ENCODE measurements at regions not wholly inside any gene's neighbourhood (a gene's known extent, or its start where the extent isn't known, plus 50 kb on each side); places are given as distances from the start of the nearest gene placed in this dataset.

- CTCF ChIA-PET = no interaction called here
- Histone ChIP-seq H3K9me3 (ENCODE audit: control insufficient read depth, insufficient read depth, low read depth, low read length) (no peaks in the 10 kb centered on the region), H3K4me1 (ENCODE audit: control insufficient read depth, insufficient read depth, low read length) (no peaks in the 10 kb centered on the region), H3K27ac (ENCODE audit: low read length) (no peak overlapping the region), H3K4me3 (ENCODE audit: low read depth in 2 of 2, low read length in 2 of 2) (no peak overlapping the region), H3K36me3 (ENCODE audit: control insufficient read depth, insufficient read depth, low read length) (no peaks in the 10 kb centered on the region; the same call in 1 of the 2 replicates), H3K27me3 (ENCODE audit: control insufficient read depth, insufficient read depth, low read length) (no peaks in the 10 kb centered on the region)
- no peak for TF ChIP-seq CTCF (IDR thresholded peaks at IDR 0.05)
- TF ChIP-seq TCF7L2 (IDR thresholded peaks at IDR 0.05; ENCODE audit: low read depth, low read length) = no peak
- TF ChIP-seq REST (IDR thresholded peaks at IDR 0.05; ENCODE audit: insufficient read depth in 1 of 2, low read depth in 2 of 2, low read length in 1 of 2) = no peak
- no peak for TF ChIP-seq SIN3A (IDR thresholded peaks at IDR 0.05; ENCODE audit: borderline replicate concordance, insufficient read depth, low read depth, low read length)
- ATAC-seq (no peak), DNase-seq (ENCODE audit: low read depth, low spot score) (no peak)
- in situ Hi-C loops (cut with HindIII; ENCODE audit: low pct_unique_long_range_greater_than_20kb, low sequenced_read_pairs) = no loop called here
- POLR2A ChIA-PET = no interaction called here
- no TSS peak for BruUV-seq (replicated peaks)
- intact Hi-C loops (cut with micrococcal nuclease; ENCODE audit: unreplicated experiment) = no loop called here
Observed at GRCh38 chrX:131365766-131366165, 76.7 kb upstream of the IGSF1 start.

GRCh38 chrX:131366407-131366806, 77.3 kb upstream of the IGSF1 start:
- BruUV-seq (replicated peaks) = no TSS peak
- Histone ChIP-seq H3K4me3 (ENCODE audit: low read depth in 2 of 2, low read length in 2 of 2) (no peak overlapping the region), H3K36me3 (ENCODE audit: control insufficient read depth, insufficient read depth, low read length) (no peaks in the 10 kb centered on the region; the same call in 1 of the 2 replicates), H3K9me3 (ENCODE audit: control insufficient read depth, insufficient read depth, low read depth, low read length) (no peaks in the 10 kb centered on the region), H3K27ac (ENCODE audit: low read length) (no peak overlapping the region), H3K27me3 (ENCODE audit: control insufficient read depth, insufficient read depth, low read length) (no peaks in the 10 kb centered on the region), H3K4me1 (ENCODE audit: control insufficient read depth, insufficient read depth, low read length) (no peaks in the 10 kb centered on the region)
- CTCF ChIA-PET = no interaction called here
- in situ Hi-C loops (cut with HindIII; ENCODE audit: low pct_unique_long_range_greater_than_20kb, low sequenced_read_pairs) = no loop called here
- POLR2A ChIA-PET = no interaction called here
- no peak for DNase-seq (ENCODE audit: low read depth, low spot score)
- TF ChIP-seq TCF7L2 (IDR thresholded peaks at IDR 0.05; ENCODE audit: low read depth, low read length) = no peak
- no peak for TF ChIP-seq POLR2AphosphoS5 (IDR thresholded peaks at IDR 0.05; ENCODE audit: low read depth, low read length)
- peak; percentile 19; the same call in 1 of the 2 replicates for TF ChIP-seq CTCF (IDR thresholded peaks at IDR 0.05)
- no peak for ATAC-seq
- intact Hi-C loops (cut with micrococcal nuclease; ENCODE audit: unreplicated experiment) = no loop called here

- ATAC-seq (no peak), DNase-seq (ENCODE audit: low read depth, low spot score) (no peak)
- no peak overlapping the region for H3K4me3 ChIP-seq (ENCODE audit: low read depth in 2 of 2, low read length in 2 of 2)
- TF ChIP-seq POLR2AphosphoS5 (IDR thresholded peaks at IDR 0.05; ENCODE audit: low read depth, low read length) = no peak
- no peak for TF ChIP-seq CTCF (IDR thresholded peaks at IDR 0.05)
- no peak for TF ChIP-seq TCF7L2 (IDR thresholded peaks at IDR 0.05; ENCODE audit: low read depth, low read length)
- no peak for TF ChIP-seq SIN3A (IDR thresholded peaks at IDR 0.05; ENCODE audit: borderline replicate concordance, insufficient read depth, low read depth, low read length)
- TF ChIP-seq REST (IDR thresholded peaks at IDR 0.05; ENCODE audit: insufficient read depth in 1 of 2, low read depth in 2 of 2, low read length in 1 of 2) = no peak
- intact Hi-C loops (cut with micrococcal nuclease; ENCODE audit: unreplicated experiment) (no loop called here), in situ Hi-C loops (cut with HindIII; ENCODE audit: low pct_unique_long_range_greater_than_20kb, low sequenced_read_pairs) (no loop called here)
- BruUV-seq (replicated peaks) = no TSS peak
- CTCF ChIA-PET = no interaction called here
- H3K4me1 ChIP-seq (ENCODE audit: control insufficient read depth, insufficient read depth, low read length) = no peaks in the 10 kb centered on the region
- no peaks in the 10 kb centered on the region for H3K27me3 ChIP-seq (ENCODE audit: control insufficient read depth, insufficient read depth, low read length)
- no peak overlapping the region for H3K27ac ChIP-seq (ENCODE audit: low read length)
- POLR2A ChIA-PET = no interaction called here
- H3K9me3 ChIP-seq (ENCODE audit: control insufficient read depth, insufficient read depth, low read depth, low read length) = no peaks in the 10 kb centered on the region
- H3K36me3 ChIP-seq (ENCODE audit: control insufficient read depth, insufficient read depth, low read length) = no peaks in the 10 kb centered on the region
Observed at GRCh38 chrX:131388293-131388692, 99.2 kb upstream of the IGSF1 start.
